PC-3 (cell line): ENCODE measurements at regions not wholly inside any gene's neighbourhood (a gene's known extent, or its start where the extent isn't known, plus 50 kb on each side); places are given as distances from the start of the nearest gene placed in this dataset.

Experiments used
- CTCF ChIP-seq: fragments of 300-600 bp; sonication (generic); conservative IDR thresholded peaks from 2 replicates; pipeline ENCODE4 v1.5.1; 2017; ENCODE audit warnings: antibody characterized with exemption, low read depth, mild to moderate bottlenecking, low read length
- EZH2 ChIP-seq: fragments of 300-600 bp; sonication (generic); IDR thresholded peaks from one replicate; pipeline ENCODE4 v1.6.1; 2017; ENCODE audit warnings: antibody characterized with exemption, mild to moderate bottlenecking, low read length; ENCODE audit not compliant: unreplicated experiment

GRCh38 chr1:106956721-106957120 is 99.8 kb upstream of the PRMT6 start:
- TF ChIP-seq CTCF (no peak), EZH2 (no peak)
